ENCODE measurements at regions not wholly inside any gene's neighbourhood (a gene's known extent, or its start where the extent isn't known, plus 50 kb on each side); places are given as distances from the start of the nearest gene placed in this dataset.

GRCh38 chr15:38883987-38884386 is 319.4 kb upstream of the RASGRP1 start:
- no peaks in the 10 kb centered on the region for H3K36me3 ChIP-seq (ENCODE audit: insufficient read depth, low read length, poor library complexity, severe bottlenecking)
- H3K9me3 ChIP-seq (ENCODE audit: low read depth, low read length, poor library complexity, severe bottlenecking) = no peaks in the 10 kb centered on the region
- no peak overlapping the region for H3K27ac ChIP-seq (ENCODE audit: low read depth, low read length, poor library complexity, severe bottlenecking)
- BruUV-seq (replicated peaks) = no TSS peak
- H3K4me3 ChIP-seq (ENCODE audit: low read depth, low read length, poor library complexity, severe bottlenecking) = no peak overlapping the region
- ChIA-PET CTCF (no interaction called here), POLR2A (ENCODE audit: low non-redundant PET) (no interaction called here)
- no peaks in the 10 kb centered on the region for H3K4me1 ChIP-seq (ENCODE audit: insufficient read depth, low read length, poor library complexity, severe bottlenecking)
- TF ChIP-seq CTCF (conservative IDR thresholded peaks at IDR 0.05; ENCODE audit: low read depth, low read length) (no peak), EZH2 (IDR thresholded peaks at IDR 0.05; ENCODE audit: borderline replicate concordance, low read depth, low read length, poor library complexity, severe bottlenecking) (no peak)
- intact Hi-C loops (cut with micrococcal nuclease; ENCODE audit: unreplicated experiment) = no loop called here
- DNase-seq (ENCODE audit: low spot score) = no peak
- H3K27me3 ChIP-seq (replicated peaks; ENCODE audit: insufficient read depth, low read depth, low read length, poor library complexity) = peaks cover 7% of the 10 kb centered on the region

- no peak for DNase-seq (ENCODE audit: low spot score)
- intact Hi-C loops (cut with micrococcal nuclease; ENCODE audit: unreplicated experiment) = no loop called here
- Histone ChIP-seq H3K27me3 (replicated peaks; ENCODE audit: insufficient read depth, low read depth, low read length, poor library complexity) (peaks cover 7% of the 10 kb centered on the region), H3K9me3 (ENCODE audit: low read depth, low read length, poor library complexity, severe bottlenecking) (no peaks in the 10 kb centered on the region), H3K27ac (ENCODE audit: low read depth, low read length, poor library complexity, severe bottlenecking) (no peak overlapping the region), H3K36me3 (ENCODE audit: insufficient read depth, low read length, poor library complexity, severe bottlenecking) (no peaks in the 10 kb centered on the region), H3K4me1 (ENCODE audit: insufficient read depth, low read length, poor library complexity, severe bottlenecking) (no peaks in the 10 kb centered on the region), H3K4me3 (ENCODE audit: low read depth, low read length, poor library complexity, severe bottlenecking) (no peak overlapping the region)
- POLR2A ChIA-PET (ENCODE audit: low non-redundant PET) = no interaction called here
- BruUV-seq (replicated peaks) = no TSS peak
- no peak for TF ChIP-seq CTCF (conservative IDR thresholded peaks at IDR 0.05; ENCODE audit: low read depth, low read length)
- no peak for TF ChIP-seq EZH2 (IDR thresholded peaks at IDR 0.05; ENCODE audit: borderline replicate concordance, low read depth, low read length, poor library complexity, severe bottlenecking)
- CTCF ChIA-PET = no interaction called here
Observed at GRCh38 chr15:38885001-38885400, 320.4 kb upstream of the RASGRP1 start.

GRCh38 chr15:38885471-38885952 is 320.9 kb upstream of the RASGRP1 start:
- POLR2A ChIA-PET (ENCODE audit: low non-redundant PET) = no interaction called here
- Histone ChIP-seq H3K4me3 (ENCODE audit: low read depth, low read length, poor library complexity, severe bottlenecking) (no peak overlapping the region), H3K9me3 (ENCODE audit: low read depth, low read length, poor library complexity, severe bottlenecking) (no peaks in the 10 kb centered on the region), H3K27me3 (replicated peaks; ENCODE audit: insufficient read depth, low read depth, low read length, poor library complexity) (peaks cover 7% of the 10 kb centered on the region), H3K27ac (ENCODE audit: low read depth, low read length, poor library complexity, severe bottlenecking) (no peak overlapping the region), H3K4me1 (ENCODE audit: insufficient read depth, low read length, poor library complexity, severe bottlenecking) (no peaks in the 10 kb centered on the region), H3K36me3 (ENCODE audit: insufficient read depth, low read length, poor library complexity, severe bottlenecking) (no peaks in the 10 kb centered on the region)
- intact Hi-C loops (cut with micrococcal nuclease; ENCODE audit: unreplicated experiment) = no loop called here
- no TSS peak for BruUV-seq (replicated peaks)
- CTCF ChIA-PET = no interaction called here
- DNase-seq (ENCODE audit: low spot score) = no peak
- no peak for TF ChIP-seq EZH2 (IDR thresholded peaks at IDR 0.05; ENCODE audit: borderline replicate concordance, low read depth, low read length, poor library complexity, severe bottlenecking)
- no peak for TF ChIP-seq CTCF (conservative IDR thresholded peaks at IDR 0.05; ENCODE audit: low read depth, low read length)
